ENCODE measurements at regions not wholly inside any gene's neighbourhood (a gene's known extent, or its start where the extent isn't known, plus 50 kb on each side); places are given as distances from the start of the nearest gene placed in this dataset.

DNA sequence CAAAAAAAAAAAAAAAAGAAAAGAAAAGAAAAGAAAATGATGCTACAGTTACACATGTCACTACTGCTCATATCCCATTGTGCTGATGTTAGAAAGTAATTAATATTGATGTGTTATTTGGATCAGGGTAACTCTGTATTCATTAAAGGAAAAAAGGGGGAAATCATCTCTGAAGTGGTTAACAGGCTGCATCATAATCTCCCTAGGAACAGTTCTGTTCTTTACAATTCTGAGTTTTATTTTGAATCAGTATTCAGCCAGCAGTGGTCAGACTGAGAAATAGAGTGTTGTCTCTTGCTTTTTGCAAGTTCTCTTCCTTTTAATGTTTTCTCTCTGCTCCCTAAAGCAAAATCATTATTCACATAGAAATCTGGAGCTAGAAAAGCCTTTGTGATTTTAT, 128.6 kb upstream of the CRY1 start:
- H3K9me3 ChIP-seq (ENCODE audit: control insufficient read depth in 1 of 2, low read length in 2 of 2) = no peaks in the 10 kb centered on the region
- H3K4me3 ChIP-seq (ENCODE audit: low read depth in 1 of 2, low read length in 2 of 2) = no peak overlapping the region
- H3K9ac ChIP-seq (ENCODE audit: low read depth in 1 of 2, low read length in 2 of 2) = no peak overlapping the region
- peaks cover 0 to 5% of the 10 kb centered on the region in 2 donors for H3K27me3 ChIP-seq (ENCODE audit: control insufficient read depth in 1 of 2, insufficient read depth in 2 of 2, low read length in 2 of 2)
- H3K4me1 ChIP-seq (ENCODE audit: control insufficient read depth in 1 of 2, insufficient read depth in 2 of 2, low read length in 2 of 2) = no peaks in the 10 kb centered on the region
- no peaks in the 10 kb centered on the region for H3K36me3 ChIP-seq (ENCODE audit: control insufficient read depth in 1 of 2, insufficient read depth in 2 of 2, low read length in 2 of 2)
- no peak overlapping the region for H3K27ac ChIP-seq (ENCODE audit: low read depth, low read length)

DNA sequence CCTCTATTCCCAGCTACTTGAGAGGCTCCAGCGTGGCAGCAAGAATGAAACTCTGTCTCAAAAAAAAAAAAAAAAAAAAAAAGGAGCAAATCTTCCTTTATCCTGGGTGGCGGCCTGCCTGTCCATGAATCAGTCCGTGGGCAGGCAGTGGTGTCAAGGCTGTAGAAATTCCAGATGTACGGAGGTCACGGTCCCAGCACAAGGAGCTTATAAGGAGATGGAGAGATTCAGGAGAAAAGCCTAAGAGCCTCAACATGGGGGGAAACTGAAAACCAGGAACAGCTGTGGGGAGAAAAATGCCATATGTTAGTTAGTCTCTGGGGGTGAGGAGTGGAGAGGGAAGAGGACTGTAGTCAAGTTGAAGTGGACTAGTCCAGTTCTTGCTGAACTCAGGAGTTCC, 130.5 kb upstream of the CRY1 start:
- H3K27ac ChIP-seq (ENCODE audit: low read depth, low read length) = no peak overlapping the region
- no peaks in the 10 kb centered on the region for H3K36me3 ChIP-seq (ENCODE audit: control insufficient read depth in 1 of 2, insufficient read depth in 2 of 2, low read length in 2 of 2)
- H3K4me3 ChIP-seq (ENCODE audit: low read depth in 1 of 2, low read length in 2 of 2) = no peak overlapping the region
- H3K9ac ChIP-seq (ENCODE audit: low read depth in 1 of 2, low read length in 2 of 2) = no peak overlapping the region
- peaks cover 0 to 8% of the 10 kb centered on the region in 2 donors for H3K27me3 ChIP-seq (ENCODE audit: control insufficient read depth in 1 of 2, insufficient read depth in 2 of 2, low read length in 2 of 2)
- H3K4me1 ChIP-seq (ENCODE audit: control insufficient read depth in 1 of 2, insufficient read depth in 2 of 2, low read length in 2 of 2) = no peaks in the 10 kb centered on the region
- H3K9me3 ChIP-seq (ENCODE audit: control insufficient read depth in 1 of 2, low read length in 2 of 2) = no peaks in the 10 kb centered on the region

DNA sequence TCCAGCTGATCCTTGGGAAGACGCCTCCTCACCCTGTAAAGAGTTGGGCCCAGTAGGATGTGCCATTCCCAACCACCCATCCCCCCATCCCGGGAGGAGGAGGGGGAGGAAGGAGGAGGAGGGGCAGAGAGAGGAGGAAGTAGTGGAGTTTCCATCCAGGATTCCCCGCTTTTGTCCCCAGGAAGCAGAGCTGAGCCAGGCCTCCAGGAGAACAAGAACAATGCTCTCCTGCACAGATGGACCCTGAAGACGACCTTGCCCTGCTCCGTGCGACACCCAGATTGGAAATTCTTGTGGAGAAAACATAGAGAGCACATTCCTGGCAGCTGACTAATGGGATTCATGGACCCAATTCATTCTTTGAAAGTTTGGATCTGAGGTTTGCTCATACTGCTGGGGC, 132.3 kb upstream of the CRY1 start:
- H3K9ac ChIP-seq (ENCODE audit: low read depth in 1 of 2, low read length in 2 of 2) = no peak overlapping the region
- H3K36me3 ChIP-seq (ENCODE audit: control insufficient read depth in 1 of 2, insufficient read depth in 2 of 2, low read length in 2 of 2) = no peaks in the 10 kb centered on the region
- no peak overlapping the region for H3K27ac ChIP-seq (ENCODE audit: low read depth, low read length)
- no peaks in the 10 kb centered on the region for H3K9me3 ChIP-seq (ENCODE audit: control insufficient read depth in 1 of 2, low read length in 2 of 2)
- H3K4me3 ChIP-seq (ENCODE audit: low read depth in 1 of 2, low read length in 2 of 2) = no peak overlapping the region
- H3K4me1 ChIP-seq (ENCODE audit: control insufficient read depth in 1 of 2, insufficient read depth in 2 of 2, low read length in 2 of 2) = no peaks in the 10 kb centered on the region
- peaks cover 0 to 5% of the 10 kb centered on the region in 2 donors for H3K27me3 ChIP-seq (ENCODE audit: control insufficient read depth in 1 of 2, insufficient read depth in 2 of 2, low read length in 2 of 2)

DNA sequence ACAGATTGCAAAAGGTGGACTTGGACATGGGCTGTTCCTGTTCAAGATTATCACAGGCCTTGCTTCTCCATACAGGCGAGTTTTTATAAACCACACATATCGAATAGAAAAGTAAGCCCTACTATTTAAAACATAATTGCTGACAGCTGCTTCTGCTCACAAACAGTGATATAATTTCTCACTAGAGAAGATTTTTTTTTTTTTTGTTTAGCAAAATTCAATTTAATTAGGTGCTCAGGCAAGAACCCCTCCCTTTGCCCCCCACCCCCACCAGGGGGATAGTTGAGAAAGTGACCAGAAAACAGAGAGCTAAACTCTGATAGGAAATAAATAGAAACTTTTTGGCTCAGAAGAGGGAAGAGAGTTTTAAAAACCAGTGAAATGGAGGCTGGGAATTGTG, 132.8 kb upstream of the CRY1 start:
- Histone ChIP-seq H3K9me3 (ENCODE audit: control insufficient read depth in 1 of 2, low read length in 2 of 2) (no peaks in the 10 kb centered on the region), H3K9ac (ENCODE audit: low read depth in 1 of 2, low read length in 2 of 2) (no peak overlapping the region), H3K4me3 (ENCODE audit: low read depth in 1 of 2, low read length in 2 of 2) (no peak overlapping the region), H3K27me3 (ENCODE audit: control insufficient read depth in 1 of 2, insufficient read depth in 2 of 2, low read length in 2 of 2) (peaks cover 0 to 3% of the 10 kb centered on the region in 2 donors), H3K36me3 (ENCODE audit: control insufficient read depth in 1 of 2, insufficient read depth in 2 of 2, low read length in 2 of 2) (no peaks in the 10 kb centered on the region), H3K27ac (ENCODE audit: low read depth, low read length) (no peak overlapping the region), H3K4me1 (ENCODE audit: control insufficient read depth in 1 of 2, insufficient read depth in 2 of 2, low read length in 2 of 2) (no peaks in the 10 kb centered on the region)

DNA sequence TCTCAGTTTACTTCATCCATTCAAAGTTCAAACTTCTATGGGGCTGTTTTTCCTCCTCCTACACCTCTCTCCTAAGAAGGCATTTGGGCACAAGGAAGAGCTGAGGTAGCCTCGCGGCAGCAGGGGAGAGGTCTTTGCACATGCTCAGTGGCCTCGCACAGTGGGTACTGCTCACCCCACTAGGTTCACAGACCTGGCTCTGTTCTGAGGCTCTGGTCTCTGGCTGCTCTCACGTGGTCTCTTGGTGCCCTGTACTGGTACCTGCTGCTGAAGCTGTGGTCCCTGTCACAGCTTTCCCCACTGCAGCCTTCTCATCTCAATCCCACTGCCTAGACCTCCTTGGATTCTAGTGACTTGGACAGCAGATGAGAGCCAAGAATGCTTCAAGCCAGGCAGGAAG, 134.7 kb upstream of the CRY1 start:
- Histone ChIP-seq H3K4me3 (ENCODE audit: low read depth in 1 of 2, low read length in 2 of 2) (no peak overlapping the region), H3K9me3 (ENCODE audit: control insufficient read depth in 1 of 2, low read length in 2 of 2) (no peaks in the 10 kb centered on the region), H3K36me3 (ENCODE audit: control insufficient read depth in 1 of 2, insufficient read depth in 2 of 2, low read length in 2 of 2) (no peaks in the 10 kb centered on the region), H3K9ac (ENCODE audit: low read depth in 1 of 2, low read length in 2 of 2) (no peak overlapping the region), H3K27me3 (ENCODE audit: control insufficient read depth in 1 of 2, insufficient read depth in 2 of 2, low read length in 2 of 2) (peaks cover 0 to 3% of the 10 kb centered on the region in 2 donors), H3K4me1 (ENCODE audit: control insufficient read depth in 1 of 2, insufficient read depth in 2 of 2, low read length in 2 of 2) (no peaks in the 10 kb centered on the region), H3K27ac (ENCODE audit: low read depth, low read length) (no peak overlapping the region)

DNA sequence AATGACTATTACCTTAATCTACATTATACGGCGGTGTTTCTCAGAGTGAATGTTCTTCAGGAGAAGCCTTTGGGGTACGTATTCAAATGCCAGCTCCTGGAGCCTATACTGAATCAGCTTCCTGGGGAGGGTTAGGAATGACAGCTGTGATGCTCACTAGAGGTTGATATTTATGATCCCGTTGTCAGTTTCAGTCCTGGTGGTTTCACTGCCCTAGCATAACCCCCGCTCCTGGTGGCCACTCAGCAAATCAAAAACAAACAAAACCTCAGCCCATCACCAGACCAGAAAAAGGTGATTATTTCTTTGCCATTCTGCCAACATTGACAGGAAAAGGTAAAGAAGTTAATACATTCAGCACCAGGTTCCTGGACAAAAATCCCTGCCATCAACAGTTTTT, 136.5 kb upstream of the CRY1 start:
- peaks cover 0 to 3% of the 10 kb centered on the region in 2 donors for H3K27me3 ChIP-seq (ENCODE audit: control insufficient read depth in 1 of 2, insufficient read depth in 2 of 2, low read length in 2 of 2)
- no peaks in the 10 kb centered on the region for H3K4me1 ChIP-seq (ENCODE audit: control insufficient read depth in 1 of 2, insufficient read depth in 2 of 2, low read length in 2 of 2)
- no peaks in the 10 kb centered on the region for H3K9me3 ChIP-seq (ENCODE audit: control insufficient read depth in 1 of 2, low read length in 2 of 2)
- no peaks in the 10 kb centered on the region for H3K36me3 ChIP-seq (ENCODE audit: control insufficient read depth in 1 of 2, insufficient read depth in 2 of 2, low read length in 2 of 2)
- no peak overlapping the region for H3K9ac ChIP-seq (ENCODE audit: low read depth in 1 of 2, low read length in 2 of 2)
- no peak overlapping the region for H3K27ac ChIP-seq (ENCODE audit: low read depth, low read length)
- H3K4me3 ChIP-seq (ENCODE audit: low read depth in 1 of 2, low read length in 2 of 2) = no peak overlapping the region

DNA sequence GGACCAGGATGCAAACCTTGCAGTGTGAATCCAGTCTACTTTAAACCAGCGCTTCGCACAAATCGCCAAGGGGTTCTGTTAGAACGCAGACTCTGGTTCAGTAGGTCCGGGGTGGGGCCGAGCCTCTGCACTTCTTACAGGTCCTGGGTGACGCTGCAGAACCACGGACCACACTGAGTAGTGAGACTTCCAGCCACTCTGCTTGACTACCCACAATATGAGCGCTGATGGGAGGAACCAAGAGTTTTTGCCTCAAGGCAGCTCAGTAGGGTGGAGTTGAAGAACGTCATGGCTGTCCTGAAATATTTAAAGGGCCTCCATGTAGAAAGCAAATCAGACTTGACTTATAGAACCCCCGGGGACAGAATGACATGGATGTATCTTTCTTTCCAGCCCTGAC, 138.0 kb upstream of the CRY1 start:
- Histone ChIP-seq H3K27me3 (ENCODE audit: control insufficient read depth in 1 of 2, insufficient read depth in 2 of 2, low read length in 2 of 2) (peaks cover 0 to 3% of the 10 kb centered on the region in 2 donors), H3K36me3 (ENCODE audit: control insufficient read depth in 1 of 2, insufficient read depth in 2 of 2, low read length in 2 of 2) (no peaks in the 10 kb centered on the region), H3K9ac (ENCODE audit: low read depth in 1 of 2, low read length in 2 of 2) (no peak overlapping the region), H3K4me1 (ENCODE audit: control insufficient read depth in 1 of 2, insufficient read depth in 2 of 2, low read length in 2 of 2) (no peaks in the 10 kb centered on the region), H3K4me3 (ENCODE audit: low read depth in 1 of 2, low read length in 2 of 2) (no peak overlapping the region), H3K27ac (ENCODE audit: low read depth, low read length) (no peak overlapping the region), H3K9me3 (ENCODE audit: control insufficient read depth in 1 of 2, low read length in 2 of 2) (no peaks in the 10 kb centered on the region)

DNA sequence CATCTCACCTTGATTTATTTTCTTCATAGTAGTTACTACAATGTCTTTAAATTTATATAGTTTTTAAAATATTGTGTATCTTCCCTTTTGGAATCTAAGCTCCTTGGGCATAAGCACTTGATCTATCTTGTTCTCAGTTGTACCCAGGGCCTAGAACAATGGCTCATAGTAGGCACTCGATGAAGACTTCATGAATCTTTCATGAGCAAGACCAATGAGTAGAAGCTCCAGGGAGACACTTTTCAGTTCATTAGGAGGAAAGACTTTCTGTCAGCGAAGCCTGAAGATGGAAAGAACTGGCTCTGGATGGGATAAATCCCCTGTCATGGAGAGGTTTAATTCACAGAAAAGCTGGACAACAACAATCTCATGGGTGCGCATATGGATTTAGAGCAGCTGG, 140.2 kb upstream of the CRY1 start:
- Histone ChIP-seq H3K27ac (ENCODE audit: low read depth, low read length) (no peak overlapping the region), H3K27me3 (ENCODE audit: control insufficient read depth in 1 of 2, insufficient read depth in 2 of 2, low read length in 2 of 2) (no peaks in the 10 kb centered on the region), H3K9me3 (ENCODE audit: control insufficient read depth in 1 of 2, low read length in 2 of 2) (no peaks in the 10 kb centered on the region), H3K36me3 (ENCODE audit: control insufficient read depth in 1 of 2, insufficient read depth in 2 of 2, low read length in 2 of 2) (no peaks in the 10 kb centered on the region), H3K4me3 (ENCODE audit: low read depth in 1 of 2, low read length in 2 of 2) (no peak overlapping the region), H3K4me1 (ENCODE audit: control insufficient read depth in 1 of 2, insufficient read depth in 2 of 2, low read length in 2 of 2) (no peaks in the 10 kb centered on the region), H3K9ac (ENCODE audit: low read depth in 1 of 2, low read length in 2 of 2) (no peak overlapping the region)

DNA sequence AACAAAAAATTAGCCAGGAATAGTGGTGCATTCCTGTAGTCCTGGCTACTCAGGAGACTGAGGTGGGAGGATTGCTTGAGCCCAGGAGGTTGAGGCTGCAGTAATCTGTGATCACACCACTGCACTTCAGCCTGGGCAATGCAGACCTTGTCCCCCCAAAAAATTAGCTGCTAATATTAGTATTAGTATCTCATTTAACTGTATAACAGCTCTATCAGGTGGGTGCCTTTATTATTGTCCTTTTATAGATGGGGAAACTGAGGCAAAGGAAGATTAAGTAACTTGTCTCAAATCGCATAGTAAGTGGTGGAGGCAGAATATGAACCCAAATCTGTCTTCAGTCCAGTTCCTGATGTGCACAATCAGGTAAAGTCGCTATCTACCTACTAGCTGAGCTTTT, 142.3 kb upstream of the CRY1 start:
- Histone ChIP-seq H3K27me3 (ENCODE audit: control insufficient read depth in 1 of 2, insufficient read depth in 2 of 2, low read length in 2 of 2) (peaks cover 0 to 3% of the 10 kb centered on the region in 2 donors), H3K4me3 (ENCODE audit: low read depth in 1 of 2, low read length in 2 of 2) (no peak overlapping the region), H3K4me1 (ENCODE audit: control insufficient read depth in 1 of 2, insufficient read depth in 2 of 2, low read length in 2 of 2) (no peaks in the 10 kb centered on the region), H3K9ac (ENCODE audit: low read depth in 1 of 2, low read length in 2 of 2) (no peak overlapping the region), H3K36me3 (ENCODE audit: control insufficient read depth in 1 of 2, insufficient read depth in 2 of 2, low read length in 2 of 2) (no peaks in the 10 kb centered on the region), H3K9me3 (ENCODE audit: control insufficient read depth in 1 of 2, low read length in 2 of 2) (no peaks in the 10 kb centered on the region), H3K27ac (ENCODE audit: low read depth, low read length) (no peak overlapping the region)

DNA sequence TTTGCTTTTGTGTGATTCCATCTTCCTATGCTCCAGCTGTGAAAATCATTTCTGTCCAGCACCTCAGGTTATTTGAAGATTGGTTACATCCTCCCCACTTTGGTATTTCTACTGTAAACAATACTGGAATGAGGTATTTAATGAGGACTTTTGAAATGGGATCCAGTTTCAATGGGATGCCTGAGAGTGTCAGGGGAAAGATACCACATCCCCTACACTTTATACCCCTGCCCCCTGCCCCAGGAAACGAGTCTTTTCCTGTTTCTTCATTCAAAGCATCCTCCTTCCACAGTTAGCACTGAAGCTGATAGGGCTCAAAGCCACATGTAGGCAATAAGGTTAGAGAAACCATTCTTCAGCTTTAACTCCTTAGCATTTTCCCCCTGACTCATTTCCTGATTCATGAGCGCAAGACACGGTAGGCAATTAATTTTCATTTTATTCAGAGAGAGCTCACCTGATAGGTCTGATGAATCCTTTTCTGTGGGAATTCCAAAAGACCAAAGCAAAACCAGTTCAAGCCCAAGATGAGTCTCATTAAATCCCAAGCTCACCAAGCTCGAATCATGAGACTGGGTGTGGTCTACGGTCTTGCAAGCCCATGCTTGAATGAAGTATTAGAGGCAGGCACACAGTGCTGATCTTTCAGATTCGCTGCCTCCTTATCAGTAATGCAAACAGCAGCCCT, 143.6 kb upstream of the CRY1 start:
- Histone ChIP-seq H3K4me3 (ENCODE audit: low read depth in 1 of 2, low read length in 2 of 2) (no peak overlapping the region), H3K27me3 (ENCODE audit: control insufficient read depth in 1 of 2, insufficient read depth in 2 of 2, low read length in 2 of 2) (peaks cover 0 to 3% of the 10 kb centered on the region in 2 donors), H3K9ac (ENCODE audit: low read depth in 1 of 2, low read length in 2 of 2) (no peak overlapping the region), H3K27ac (ENCODE audit: low read depth, low read length) (no peak overlapping the region), H3K9me3 (ENCODE audit: control insufficient read depth in 1 of 2, low read length in 2 of 2) (no peaks in the 10 kb centered on the region), H3K36me3 (ENCODE audit: control insufficient read depth in 1 of 2, insufficient read depth in 2 of 2, low read length in 2 of 2) (no peaks in the 10 kb centered on the region), H3K4me1 (ENCODE audit: control insufficient read depth in 1 of 2, insufficient read depth in 2 of 2, low read length in 2 of 2) (no peaks in the 10 kb centered on the region)

DNA sequence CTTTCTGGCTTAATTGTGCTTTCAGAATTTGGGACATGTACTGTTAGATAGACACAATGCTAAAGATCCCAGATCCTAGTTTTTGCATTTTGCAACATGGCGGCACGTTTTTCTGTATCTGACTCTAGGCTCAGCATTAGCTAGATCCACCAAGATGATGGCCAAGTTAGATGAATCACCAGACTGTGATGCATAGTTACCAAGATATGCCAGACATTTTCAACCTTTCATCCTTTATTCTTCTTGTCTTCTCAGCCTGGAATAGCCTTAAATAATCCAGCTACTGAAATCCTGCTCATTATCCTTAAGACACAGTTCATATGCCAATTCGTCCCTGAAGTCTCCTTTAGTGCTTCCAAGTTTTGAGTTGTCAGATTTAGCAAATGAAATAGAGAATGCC, 144.9 kb upstream of the CRY1 start:
- no peak overlapping the region for H3K27ac ChIP-seq (ENCODE audit: low read depth, low read length)
- H3K4me1 ChIP-seq (ENCODE audit: control insufficient read depth in 1 of 2, insufficient read depth in 2 of 2, low read length in 2 of 2) = no peaks in the 10 kb centered on the region
- H3K4me3 ChIP-seq (ENCODE audit: low read depth in 1 of 2, low read length in 2 of 2) = no peak overlapping the region
- peaks cover under 1 to 7% of the 10 kb centered on the region in 2 donors for H3K27me3 ChIP-seq (ENCODE audit: control insufficient read depth in 1 of 2, insufficient read depth in 2 of 2, low read length in 2 of 2)
- H3K9ac ChIP-seq (ENCODE audit: low read depth in 1 of 2, low read length in 2 of 2) = no peak overlapping the region
- no peaks in the 10 kb centered on the region for H3K9me3 ChIP-seq (ENCODE audit: control insufficient read depth in 1 of 2, low read length in 2 of 2)
- H3K36me3 ChIP-seq (ENCODE audit: control insufficient read depth in 1 of 2, insufficient read depth in 2 of 2, low read length in 2 of 2) = no peaks in the 10 kb centered on the region

All from duodenal mucosa (tissue), 2 donors.